Activated T-cell treated with anti-CD3 and anti-CD28 coated beads for 48 hours (primary cell): ENCODE measurements at regions not wholly inside any gene's neighbourhood (a gene's known extent, or its start where the extent isn't known, plus 50 kb on each side); places are given as distances from the start of the nearest gene placed in this dataset.
A peak's percentile ranks its signal among the peaks of the same experiment; 100 is the strongest.
"Not testable (repeated sequence)": the region's sequence is repeated elsewhere in the genome, so short reads cannot be mapped to it uniquely, and the experiment has no call there.

Experiments
- DNase-seq: peaks from one replicate; pipeline ENCODE4 v3.0.0-alpha.2; 2020; ENCODE audit warnings: low read depth

DNA sequence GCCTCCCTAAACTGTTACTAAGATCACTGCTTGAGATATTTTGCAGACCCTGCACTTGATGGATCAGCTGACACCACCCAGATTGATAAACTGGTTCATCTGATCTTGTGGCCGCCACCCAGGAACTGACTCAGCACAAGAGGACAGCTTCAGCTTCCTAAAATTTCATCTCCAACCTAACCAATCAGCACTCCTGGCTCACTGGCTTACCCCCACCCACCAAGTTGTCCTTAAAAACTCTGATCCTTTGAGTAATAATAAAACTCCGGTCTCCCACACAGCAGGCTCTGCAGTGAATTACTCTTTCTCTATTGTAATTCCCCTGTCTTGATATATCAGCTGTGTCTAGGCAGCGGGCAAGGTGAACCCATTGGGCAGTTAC, 174.8 kb downstream of the UTP18 start:
- DNase-seq = no peak

DNA sequence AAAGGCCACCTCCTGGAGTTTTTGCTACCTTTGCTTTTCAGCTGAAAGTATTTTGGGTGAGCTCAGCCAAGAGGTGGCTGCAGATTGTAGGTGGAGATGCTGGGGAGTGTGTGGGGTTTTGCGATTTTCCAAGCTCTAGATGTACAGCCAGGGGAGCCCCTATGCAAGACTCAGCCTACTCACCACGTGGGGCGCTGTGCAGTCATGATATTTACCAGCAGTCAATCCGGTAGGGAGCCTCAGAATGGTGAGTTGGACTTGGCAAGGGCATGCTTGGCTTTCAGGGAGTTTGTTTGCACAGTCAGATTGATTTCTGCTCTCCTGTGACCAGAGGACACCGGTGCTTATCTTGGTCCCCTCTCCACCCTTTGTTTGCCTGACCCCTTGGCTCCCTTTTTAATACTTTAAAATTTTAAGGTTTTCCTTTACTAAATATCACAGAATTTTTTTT, 175.3 kb downstream of the UTP18 start:
- DNase-seq = no peak

DNA sequence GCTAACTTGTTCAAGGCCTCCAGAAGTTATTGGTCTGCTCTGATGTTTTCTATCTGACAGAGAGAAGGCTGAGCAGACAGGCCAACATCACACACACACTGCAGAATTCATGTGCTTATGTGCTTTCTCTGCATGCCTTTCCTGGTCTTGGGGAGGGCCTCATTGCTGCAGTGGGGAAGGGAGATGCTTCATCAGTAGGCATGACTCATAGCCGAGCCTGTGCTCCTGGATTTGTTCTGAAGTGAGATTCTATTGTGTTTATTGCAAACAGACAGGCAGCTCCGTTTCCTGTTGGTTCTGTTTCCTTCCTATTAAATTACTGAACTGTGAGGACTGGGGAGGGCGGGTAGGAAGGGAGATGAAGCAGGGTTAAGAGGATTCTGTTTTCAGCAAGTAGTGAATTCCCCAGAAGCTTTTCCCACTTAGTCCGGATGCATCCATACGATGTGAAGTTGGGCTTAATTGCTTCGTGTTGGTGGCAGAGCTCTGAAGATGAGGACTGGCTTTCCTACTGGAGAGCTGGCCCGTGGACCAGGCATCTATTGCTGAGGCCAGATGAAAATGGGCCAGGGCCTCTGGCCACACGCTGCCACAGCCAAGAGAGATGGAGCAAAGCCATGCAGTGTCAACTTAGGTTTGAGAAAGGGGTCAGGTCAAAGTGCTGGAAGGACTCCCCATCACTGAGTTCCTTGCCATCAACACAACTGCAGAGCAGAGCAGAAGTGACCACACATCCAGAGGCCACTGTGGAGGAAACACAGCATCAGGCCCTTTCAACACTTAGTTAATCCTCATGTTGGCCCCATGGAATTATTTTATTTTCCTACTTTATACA, 179.3 kb downstream of the UTP18 start:
- no peak for DNase-seq

DNA sequence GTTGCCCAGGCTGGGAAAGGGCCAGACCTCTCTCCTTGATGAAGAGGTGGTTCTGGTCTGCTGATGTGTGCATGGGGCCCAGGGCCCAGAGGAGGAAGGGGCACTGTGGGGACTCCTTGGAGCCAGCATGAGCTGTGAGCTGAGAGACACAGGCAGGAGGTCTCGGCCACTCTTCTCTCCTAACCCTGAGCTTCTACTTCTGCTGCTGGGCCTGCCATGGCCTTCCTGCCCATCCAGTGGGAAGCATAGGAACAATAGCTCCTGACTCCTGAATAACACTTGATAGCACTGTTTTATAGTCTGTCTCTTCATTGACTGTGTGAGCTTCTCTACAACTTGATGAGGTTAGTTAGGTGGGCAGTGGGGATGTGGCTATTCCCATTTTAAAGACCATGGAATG, 181.1 kb downstream of the UTP18 start:
- no peak for DNase-seq

DNA sequence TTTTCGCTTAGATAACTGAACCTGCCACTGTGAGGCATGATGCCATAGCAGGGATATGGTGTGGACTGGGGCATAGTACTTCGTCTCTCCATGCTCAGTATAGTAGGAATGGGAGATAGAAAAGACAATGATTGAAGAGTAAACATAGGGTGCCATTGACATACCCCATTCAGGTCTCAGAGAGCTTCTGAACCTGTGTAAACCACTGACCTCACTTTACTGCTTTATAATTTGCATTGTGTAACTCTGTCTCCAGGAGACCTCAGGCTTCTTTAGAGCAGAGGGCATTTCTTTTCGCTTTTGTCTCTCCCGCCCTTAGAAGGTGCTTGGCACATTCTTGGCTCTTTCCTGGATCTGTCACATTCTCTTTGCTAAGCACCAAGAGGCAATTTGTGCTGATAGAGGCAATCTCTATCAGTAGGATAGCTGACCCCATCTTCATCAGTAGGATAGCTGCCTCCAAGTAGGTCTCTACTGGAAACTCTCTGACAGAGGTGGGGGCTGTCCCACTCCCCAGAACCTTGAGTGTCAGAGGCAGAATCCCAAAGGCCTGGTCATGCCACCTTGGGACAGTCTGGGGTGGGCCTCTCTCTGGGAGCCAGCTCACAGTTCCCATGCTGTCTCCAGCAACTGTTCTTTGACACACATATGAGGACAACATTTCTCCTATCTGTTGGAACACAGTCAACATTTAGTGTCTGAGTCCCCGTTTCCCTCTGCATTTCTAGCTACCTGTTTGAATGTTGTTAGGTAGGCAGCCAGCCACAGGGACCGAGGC, 181.9 kb downstream of the UTP18 start:
- DNase-seq = no peak

DNA sequence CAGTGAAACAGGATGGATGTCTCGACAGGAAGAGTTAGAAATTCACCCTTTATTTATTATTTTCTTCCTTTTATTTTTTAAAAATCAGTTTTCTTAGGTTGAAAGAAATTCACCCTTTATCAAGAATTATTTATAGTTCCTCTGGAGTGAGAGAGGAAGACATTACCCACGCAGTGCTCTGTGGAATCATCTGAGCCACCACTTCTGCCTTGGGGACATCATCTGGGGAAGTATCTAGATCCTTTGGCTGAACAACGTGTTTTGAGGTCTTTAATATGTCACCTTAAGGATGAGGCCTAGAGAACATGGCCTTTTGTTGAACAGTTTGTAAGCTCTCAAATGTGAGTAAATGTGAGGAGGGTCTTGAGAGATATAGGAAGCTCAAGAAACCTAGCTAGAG, 183.3 kb downstream of the UTP18 start:
- DNase-seq = no peak

DNA sequence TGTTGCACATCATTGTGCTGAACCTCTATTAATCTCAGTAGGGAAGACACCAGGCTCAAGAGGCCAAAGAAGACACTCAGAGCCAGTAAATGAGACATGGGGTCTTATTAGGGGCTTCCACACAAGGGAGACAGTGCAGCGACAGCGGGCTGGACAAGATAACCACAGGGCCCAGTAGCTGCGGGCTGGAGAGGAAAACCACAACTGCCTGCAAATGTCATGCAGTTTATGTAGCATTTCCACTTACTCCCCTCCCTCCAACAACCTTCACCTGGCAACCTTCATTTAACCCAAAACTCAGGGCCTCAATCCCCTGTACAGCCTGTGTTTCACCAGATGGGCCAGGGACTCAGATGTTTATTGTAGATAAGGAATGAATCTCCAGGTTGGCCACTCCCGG, 185.6 kb downstream of the UTP18 start:
- DNase-seq = no peak

DNA sequence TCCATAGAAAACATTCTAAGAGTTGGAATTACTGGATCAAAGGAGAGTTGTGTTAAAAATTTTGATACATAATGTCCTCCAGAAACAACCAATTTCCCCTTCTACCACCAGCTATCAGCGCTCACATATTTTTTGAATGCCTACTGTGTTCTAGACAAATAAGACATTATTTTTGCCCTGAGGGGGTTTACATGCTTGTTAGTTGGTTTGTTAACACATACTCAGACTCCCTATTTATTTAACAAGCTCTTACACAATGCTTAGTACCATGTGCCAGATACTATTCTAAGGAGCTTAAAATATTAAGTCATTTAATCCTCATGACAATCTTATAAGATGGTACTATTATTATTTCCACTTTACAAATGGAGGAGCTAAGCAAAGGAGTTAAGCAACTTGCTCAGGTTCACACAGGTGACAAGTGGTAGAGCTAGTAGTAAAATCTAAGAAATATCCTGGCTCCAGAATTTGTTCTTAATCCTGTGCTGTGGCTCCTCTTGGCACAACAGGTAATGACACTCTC, 194.2 kb downstream of the UTP18 start:
- no peak for DNase-seq

DNA sequence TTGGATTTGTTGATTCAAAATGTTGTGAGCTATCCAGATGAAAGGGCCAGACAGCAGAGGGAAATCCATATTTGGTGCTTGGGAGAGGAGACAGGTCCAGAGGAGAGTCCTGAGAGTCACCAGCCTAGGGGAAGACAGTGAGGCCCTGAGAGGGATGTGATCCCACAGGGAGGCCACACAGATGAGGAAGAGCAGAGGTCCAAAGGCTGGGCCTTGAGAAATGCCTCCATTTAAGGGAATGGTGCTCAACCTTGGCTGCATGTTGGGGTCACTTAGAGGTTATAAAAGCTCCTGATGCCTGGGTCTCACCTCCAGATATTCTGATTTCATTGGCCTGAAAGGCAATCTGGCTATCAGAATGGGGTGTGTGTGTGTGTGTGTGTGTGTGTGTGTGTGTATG, 194.9 kb downstream of the UTP18 start:
- DNase-seq = no peak

DNA sequence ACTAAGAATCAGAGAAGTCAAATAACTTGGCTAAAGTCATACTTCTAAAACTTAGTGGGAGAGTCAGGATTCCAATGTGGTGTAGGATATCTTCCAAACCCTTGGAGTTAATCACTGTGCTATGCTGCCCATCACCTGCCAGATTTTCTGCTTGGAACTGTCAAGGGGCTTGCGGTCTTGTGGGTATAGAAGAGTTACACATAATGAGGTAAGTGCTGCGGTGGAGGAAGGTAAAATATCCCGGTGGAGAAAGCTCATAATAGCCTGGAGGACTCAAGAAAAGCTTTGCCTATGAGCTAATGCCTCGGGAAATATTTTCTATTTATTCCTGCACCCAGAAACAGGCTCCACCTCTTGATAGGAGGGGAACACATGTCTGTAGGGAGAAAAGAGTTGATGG, 195.6 kb downstream of the UTP18 start:
- no peak for DNase-seq

DNA sequence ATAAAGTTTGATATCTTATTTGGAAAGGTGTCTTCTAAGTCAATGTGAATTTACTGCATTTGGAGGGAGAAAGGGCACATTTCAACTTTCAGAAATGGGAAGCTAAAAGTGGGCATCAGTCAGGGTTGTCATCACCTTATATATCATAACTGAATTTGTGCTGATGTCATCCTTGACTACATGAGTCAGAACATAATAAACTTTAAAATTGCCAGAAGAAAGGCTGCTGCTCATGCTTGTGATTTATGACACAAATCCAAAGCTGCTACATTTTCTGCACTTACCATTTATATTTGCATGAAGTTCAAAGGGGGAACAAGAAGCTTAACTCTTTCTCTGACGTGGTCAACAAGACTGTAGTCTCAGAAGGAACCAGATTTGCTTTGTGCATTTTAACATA, 196.6 kb downstream of the UTP18 start:
- DNase-seq = no peak

DNA sequence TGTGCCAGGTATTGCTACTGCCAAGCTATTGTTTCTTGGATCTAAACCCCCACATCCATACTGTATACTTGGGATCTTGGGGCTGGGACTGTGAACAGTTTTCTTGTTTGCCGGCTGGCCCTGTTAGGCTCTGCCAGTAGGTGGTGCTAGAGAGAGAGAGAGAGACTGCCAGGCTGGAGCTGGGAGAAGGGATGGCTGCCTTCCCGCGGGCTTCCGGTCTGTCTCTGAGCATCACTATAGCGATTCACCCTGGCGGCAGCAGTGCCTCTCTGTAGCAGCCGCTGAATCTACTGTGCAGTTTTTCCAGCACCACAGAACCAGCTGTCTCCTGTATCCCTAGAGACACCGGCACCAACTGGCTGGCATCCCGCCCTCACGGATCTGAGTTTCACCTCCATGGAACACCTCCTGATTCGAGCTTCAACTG, 201.2 kb downstream of the UTP18 start:
- DNase-seq = peak; percentile 24

DNA sequence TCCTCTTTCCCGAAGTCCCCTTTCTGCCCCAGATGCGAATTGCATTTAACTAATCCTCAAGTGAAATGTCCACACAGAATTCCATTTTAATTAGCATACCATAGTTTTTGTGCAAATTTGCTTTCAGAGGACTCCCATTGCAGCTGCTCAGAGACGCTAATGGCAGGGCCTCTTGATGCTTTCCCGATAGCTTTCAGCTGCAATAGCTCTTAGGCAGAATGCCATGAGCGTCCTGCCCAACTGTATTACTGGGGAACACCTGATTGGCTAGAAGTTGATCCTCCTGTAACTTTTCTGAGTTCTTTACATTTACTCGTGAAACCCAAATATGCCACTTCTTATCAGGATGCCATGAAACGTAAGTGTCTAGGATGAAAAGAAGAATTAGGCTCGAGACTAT, 203.0 kb downstream of the UTP18 start:
- DNase-seq = no peak

DNA sequence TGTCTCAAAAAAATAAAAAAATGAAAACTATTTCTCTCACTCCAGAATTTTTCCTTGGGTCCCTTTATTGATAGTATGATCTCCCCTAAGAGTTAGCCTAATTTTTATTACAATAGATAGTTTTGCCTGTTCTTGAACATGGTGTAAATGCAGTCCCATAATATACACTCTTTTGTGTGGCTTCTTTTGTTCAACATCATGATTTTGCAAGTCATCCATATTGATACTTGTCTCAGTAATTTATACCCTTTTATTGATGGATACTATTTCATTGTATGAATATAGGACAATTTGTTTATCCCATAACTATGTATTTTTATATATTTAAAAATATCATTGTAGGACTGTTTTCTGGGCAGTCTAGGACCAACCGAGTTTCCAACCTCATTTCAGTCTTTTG, 207.0 kb downstream of the UTP18 start:
- DNase-seq = no peak

DNA sequence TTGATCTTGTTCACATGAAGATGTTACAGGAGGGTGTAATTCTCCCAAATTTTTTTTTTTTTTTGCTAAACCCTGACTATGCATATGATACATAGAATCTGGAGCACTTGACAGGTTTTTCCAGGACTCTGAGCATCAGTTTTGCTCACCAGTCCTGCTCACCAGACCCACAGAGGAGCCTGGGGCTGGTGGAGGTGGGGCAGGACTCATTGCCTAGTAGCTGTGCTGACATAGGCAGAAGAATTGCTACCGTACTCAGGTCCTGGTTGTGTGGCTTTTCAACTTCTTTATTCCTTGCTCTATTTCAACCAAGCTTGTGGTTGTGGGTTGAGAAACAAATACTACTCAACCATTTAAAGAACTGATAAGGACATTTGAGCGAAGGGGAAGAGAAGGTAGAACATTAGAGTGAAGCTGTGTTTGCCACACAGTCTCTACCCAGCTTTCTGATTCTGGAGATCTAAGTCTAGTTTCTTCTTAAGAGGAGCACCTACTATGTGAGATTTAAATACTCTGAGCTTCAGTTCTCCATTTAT, 212.4 kb downstream of the UTP18 start:
- DNase-seq = no peak

DNA sequence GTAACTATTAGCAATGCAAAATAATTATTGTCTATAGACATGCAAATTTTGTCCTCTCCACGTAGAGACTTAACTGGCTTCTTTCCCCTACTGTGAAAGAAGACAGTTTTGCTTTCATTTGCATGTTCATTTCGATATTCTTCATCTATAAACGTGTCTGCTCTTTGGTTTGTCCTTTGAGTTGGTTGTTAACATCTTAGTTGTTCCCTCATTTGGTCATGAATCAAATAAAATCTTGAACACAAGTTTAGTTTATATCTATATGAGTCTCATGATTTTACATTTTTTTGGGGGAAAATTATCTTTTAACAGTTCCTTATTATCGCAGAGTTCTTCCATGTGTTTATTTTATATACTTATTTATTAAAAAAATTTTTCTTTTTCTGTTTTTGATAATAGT, 214.4 kb downstream of the UTP18 start:
- DNase-seq = no peak

DNA sequence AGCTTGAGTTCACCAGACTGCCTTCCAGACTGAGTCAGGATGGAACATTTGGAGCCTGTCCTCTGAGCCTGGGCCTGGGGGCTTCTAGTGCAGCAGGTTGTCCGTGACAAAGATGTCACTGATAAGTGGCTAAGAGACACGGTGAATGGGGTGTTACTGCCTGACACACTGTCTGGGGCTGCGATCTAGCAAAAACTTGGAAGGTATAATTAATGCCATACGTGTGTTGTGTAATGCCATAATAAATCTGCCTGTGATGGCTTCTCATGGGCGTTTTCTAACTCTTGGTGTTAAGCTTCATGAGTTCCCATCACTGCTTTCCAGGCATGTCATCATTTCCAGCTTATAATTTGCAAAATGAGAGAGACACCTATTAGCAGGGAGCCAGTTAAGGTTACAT, 215.4 kb downstream of the UTP18 start:
- DNase-seq = no peak

DNA sequence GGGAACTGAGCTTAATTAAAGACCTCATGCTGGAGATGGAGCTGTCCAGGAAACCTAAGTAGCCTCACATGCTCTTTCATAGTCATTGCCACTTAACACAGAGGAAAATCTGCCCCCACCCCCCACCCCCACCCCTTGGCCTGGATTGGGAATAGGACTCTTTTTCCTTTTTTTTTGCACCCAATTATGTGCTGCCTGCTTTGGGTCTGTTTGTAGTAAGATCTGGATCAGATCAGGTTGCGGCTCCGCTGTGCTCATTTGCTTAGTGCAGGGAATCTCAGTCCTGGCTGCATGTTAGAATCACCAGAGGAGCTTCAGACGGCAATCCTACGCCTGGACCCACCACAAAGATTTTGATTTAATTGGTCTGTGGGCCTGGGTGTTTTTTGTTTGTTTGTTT, 219.0 kb downstream of the UTP18 start:
- no peak for DNase-seq

DNA sequence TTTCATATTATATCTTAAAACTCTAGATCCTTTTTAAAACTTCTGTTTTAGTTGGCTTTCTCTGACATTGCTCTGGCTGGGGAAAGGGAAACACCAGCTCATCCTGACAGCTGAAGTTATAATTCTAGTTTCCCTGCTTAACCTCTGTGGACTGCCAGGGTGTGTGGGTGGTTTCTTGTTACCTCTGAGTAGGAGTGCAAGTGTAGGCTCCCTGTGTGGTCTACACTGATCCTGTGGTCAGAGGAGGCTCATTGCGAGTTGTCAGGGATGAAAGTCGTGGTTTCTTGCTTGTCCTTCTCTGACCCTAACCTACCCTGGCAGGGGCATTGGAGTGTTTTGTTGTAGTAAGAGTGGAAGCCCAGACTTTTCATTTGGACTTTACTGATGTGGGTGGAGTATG, 221.0 kb downstream of the UTP18 start:
- no peak for DNase-seq

DNA sequence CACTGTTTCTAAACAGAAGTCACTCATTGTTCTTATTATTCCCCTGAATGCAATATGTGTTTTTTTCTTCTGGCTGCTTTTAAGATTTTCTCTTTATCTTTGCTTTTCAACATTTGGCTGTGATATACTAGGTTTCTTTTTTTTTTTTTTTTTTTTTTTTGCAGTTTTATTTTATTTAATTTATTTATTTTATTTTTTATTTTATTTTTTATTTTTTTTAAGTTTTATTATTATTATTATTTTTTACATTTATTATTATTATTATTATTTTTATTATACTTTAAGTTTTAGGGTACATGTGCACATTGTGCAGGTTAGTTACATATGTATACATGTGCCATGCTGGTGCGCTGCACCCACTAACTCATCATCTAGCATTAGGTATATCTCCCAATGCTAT, 221.9 kb downstream of the UTP18 start:
- not testable (repeated sequence) for DNase-seq

DNA sequence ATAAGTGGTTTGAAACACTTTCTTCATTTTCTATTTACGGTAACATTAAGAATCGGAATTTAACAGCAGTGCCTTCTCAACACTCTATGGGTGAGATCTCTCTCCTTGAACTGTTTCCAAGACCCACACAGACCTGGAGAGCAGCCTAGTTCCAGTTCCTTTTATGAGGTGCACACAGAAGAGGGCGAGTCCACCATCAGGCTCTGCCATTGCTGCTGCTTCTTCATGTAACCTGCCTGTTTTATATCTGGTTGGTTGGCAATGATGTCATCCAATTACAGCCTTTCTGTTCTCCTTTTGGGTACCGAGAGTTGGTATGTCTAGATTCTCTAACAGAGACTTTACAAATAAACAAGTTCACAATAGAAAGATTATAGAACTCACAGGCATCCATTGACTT, 225.7 kb downstream of the UTP18 start:
- DNase-seq = no peak

DNA sequence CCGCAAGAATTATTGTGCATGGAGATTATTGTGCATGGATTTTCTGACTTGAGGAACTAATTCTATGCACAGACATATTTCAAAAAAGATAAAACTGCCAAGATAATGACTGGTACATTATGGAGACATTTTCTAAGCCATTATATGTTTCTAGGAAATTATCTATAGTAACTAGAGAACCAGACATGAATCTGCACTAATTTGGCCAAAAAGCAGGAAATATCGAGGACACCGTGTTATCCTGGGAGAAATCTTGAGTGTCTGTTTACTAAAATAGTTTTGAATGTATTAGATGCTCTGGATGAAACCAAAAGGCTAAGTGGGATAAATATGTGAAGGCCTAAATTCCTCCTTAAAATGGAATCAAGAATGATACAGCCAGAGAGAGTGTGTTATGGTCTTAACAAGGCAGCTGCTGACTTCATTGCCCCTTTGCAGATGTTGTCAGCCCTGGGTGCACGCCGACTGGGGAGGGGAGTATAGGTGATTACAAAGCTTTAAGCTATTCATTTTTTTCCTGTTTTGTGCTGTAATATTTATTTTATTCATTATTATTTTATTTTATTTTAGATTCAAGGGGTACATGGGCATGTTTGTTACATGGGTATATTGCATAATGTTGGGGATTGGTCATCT, 226.7 kb downstream of the UTP18 start:
- DNase-seq = no peak

DNA sequence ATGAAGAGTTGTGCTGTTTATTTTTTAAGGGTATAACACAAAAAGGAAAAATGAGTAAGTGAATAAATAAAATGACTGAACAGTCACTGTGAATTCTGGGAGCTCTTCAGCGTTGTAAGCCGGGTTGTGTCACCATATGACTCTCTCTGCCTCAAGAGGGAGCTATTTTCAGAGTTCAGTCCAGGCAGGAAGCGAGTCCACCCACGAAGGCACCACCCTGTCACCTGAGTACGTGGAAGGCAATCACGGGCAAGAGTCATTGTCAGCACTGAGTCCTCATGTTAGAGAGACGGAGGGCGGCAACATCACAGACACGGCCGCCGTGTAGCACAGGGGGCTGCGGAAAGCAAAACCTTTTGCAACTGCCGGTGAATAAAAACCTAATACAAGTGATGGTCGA, 227.6 kb downstream of the UTP18 start:
- DNase-seq = peak; percentile 16
